HG02610 (cell line): ENCODE measurements at regions not wholly inside any gene's neighbourhood (a gene's known extent, or its start where the extent isn't known, plus 50 kb on each side); places are given as distances from the start of the nearest gene placed in this dataset.

Source experiments
- ATAC-seq: cut with Tn5 transposase; IDR thresholded peaks from one replicate; pipeline ENCODE4 v1.9.1; 2021; ENCODE audit warnings: mild to moderate bottlenecking, moderate library complexity; ENCODE audit not compliant: unreplicated experiment

- ATAC-seq = no peak
Measured at GRCh38 chr13:31049833-31050232, 111.9 kb downstream of the HSPH1 start.

GRCh38 chr13:31049083-31049482, 112.6 kb downstream of the HSPH1 start:
- no peak for ATAC-seq

DNA sequence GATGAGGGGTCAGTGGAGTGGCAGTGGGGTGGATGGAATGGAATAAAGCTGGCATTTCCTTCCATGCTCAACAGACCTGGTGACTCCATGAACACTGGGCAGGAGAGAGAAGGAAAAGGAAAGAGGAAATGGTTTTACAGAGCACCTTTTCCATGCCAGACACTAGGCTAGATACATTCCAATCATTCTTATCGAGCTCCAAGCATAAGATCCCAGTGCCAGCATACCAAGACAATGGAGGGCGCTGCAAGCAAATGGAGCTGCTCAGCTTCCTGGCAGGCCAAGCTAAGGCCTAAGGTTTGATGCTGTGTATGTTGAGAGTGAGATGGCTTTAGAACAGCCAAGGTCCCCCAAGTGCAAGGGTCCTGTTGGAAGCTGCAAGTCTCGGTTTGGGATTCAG, 113.2 kb downstream of the HSPH1 start:
- ATAC-seq = no peak

DNA sequence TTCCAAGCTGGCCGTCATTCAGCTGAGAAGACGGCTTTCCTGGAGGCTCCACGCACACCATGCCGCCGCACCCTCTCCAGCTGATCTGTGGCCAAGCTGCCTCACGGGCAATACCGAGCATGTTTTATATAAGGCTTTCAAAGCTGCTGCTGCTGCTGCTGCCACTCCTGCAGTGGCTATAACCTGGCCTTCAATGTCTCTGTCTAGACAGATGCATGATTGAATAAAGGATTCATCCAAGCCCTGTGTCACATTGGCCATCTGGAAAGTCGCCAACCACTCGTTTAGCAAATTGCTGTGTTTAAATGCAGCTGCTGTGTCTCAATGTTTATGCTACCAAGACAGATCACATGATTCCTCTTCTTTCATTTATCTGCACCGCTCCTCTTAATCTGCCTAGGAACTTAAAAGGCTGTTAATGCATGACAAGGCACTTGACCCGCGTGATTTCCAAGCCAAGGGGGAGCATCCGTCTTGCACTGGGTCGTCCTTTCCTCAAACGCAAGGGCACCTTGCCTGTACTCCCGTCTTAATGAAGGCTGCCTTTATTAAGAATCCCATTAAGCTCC, 114.3 kb downstream of the TEX26 start:
- no peak for ATAC-seq

DNA sequence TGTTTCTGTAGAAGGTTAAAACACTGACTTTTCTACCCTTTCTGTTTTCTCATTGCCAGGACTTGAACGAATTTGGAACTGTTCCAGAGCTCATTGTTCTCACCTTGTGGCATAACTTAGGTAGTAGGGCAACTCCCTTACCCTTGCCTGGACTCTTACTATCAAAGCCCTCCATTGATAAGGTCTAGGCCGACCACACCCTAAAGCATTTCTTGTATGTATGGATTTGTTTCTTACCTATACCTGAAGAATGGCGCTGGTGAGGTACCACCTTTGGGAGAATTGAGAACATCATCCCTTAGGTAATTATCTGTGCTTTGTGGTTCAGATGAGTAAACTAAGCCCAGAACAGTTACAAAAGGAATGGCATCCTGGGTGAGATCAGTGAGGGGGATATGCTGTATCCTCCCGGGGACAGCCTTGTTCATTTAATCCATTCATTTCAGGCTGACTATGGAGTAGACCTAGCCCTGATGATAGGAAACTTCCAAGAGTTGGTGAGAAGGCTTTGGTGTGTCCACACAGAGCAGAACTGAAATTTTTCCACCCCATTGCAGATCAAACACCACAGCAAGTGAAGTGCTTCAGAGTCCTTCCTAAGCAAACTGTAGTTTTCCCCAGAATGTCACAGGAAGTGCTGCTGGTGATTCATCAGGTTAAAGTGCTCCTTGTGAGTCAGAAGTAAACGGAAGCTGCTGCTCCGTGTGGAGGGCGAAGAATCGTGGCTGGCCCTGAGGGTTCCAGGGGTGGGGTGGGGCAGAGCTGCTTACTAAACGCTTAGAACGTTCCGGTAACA, 113.0 kb downstream of the TEX26 start:
- ATAC-seq = peak; percentile 82

GRCh38 chr13:31044364-31045285, 112.2 kb downstream of the TEX26 start:
- peak; percentile 72 for ATAC-seq

DNA sequence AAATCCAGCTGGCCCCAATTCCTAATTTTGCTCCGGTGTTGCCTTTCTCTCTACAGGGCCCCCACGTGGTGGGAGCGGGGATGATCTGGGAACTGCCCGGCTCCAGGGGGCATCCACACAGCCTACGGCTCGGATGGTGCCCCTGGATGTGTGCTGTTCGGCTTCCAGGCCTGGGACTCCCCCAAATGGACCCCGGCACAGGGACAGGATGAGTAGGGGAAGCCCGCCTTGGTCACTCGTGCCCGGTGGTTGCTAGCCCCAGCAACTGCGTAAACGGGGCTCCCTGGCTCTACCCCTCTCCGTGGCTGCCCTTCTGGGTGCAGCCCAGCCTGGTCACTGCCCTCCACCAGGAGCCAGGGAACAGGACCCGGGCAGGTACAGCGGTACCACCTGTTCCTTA, 111.5 kb downstream of the TEX26 start:
- no peak for ATAC-seq

DNA sequence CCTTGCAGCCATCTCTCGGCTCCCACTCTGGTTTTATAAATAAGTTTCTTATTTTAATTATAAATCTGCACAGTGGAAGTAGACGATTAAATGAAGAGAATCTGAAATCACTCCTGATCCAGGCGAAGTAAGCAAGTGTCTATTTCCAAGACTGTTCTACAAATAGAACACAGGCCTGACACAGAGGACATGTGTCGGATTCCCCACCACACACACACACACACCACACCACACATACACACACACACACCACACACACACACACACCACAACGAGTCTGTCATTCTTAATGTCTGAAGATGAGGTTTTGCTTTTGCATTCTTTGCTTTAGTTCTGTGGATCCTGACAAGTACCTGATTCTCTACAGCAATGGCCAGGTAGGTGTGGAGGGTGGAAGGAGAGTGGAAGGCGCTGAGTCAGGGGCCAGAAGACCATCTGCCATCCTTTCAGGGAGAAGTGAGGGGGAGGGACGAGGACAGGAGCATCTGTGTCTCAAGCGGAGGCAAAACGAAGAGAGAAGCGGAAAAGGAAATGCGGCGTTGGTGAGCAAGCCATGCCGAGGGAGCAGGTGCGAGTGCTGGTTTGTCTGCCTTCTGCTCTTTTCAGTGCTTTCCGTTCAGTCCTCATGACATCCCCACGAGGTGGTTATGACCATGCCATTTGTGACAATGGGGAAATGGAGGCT, 110.2 kb downstream of the TEX26 start:
- no peak for ATAC-seq

- no peak for ATAC-seq
Measured at GRCh38 chr13:31042049-31042448, 109.6 kb downstream of the TEX26 start.

GRCh38 chr13:31038834-31039552, 106.5 kb downstream of the TEX26 start:
- peak; percentile 89 for ATAC-seq

- ATAC-seq = no peak
Measured at GRCh38 chr13:31037874-31038500, 105.5 kb downstream of the TEX26 start.

DNA sequence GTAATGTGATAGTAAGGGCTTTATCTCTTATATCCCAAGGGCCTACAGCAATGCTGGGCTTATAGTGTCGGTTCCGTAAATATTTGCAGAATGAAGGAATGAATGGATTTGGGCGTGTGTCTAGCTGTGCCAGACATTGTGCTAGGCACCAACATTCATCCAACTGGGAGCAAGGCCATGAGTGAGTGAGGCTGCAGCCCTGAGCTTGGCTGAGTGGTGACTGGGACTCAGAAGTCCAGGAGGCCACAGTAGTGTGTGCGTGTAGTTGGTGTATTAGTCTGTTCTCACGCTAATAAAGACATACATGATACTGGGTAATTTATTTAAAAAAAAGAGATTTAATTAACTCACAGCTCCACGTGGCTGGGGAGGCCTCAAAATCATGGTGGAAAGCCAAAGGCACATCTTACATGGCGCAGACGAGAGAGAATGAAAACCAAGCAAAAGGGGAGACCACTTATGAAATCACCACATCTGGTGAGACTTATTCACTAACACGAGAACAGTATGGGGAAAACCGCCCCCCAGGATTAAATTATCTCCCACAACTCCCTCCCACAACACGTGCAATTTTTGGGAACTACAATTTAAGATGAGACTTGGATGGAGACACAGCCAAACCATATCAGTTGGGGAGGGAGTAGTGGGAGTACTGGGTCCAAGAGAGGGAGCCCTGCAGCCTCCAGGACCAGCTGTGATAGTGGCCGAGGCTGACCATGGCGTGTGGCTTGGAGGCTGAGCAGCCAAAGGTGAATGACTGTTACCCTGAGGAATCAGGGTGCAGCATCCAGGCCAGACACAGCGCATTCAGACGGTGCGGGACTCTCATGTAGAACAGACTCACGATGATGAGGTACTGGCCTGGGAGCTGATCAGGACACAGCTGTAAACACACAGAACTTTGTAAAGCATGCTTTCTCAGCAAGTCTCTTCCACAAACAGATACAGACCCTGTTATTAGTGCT, 104.6 kb downstream of the TEX26 start:
- ATAC-seq = no peak

DNA sequence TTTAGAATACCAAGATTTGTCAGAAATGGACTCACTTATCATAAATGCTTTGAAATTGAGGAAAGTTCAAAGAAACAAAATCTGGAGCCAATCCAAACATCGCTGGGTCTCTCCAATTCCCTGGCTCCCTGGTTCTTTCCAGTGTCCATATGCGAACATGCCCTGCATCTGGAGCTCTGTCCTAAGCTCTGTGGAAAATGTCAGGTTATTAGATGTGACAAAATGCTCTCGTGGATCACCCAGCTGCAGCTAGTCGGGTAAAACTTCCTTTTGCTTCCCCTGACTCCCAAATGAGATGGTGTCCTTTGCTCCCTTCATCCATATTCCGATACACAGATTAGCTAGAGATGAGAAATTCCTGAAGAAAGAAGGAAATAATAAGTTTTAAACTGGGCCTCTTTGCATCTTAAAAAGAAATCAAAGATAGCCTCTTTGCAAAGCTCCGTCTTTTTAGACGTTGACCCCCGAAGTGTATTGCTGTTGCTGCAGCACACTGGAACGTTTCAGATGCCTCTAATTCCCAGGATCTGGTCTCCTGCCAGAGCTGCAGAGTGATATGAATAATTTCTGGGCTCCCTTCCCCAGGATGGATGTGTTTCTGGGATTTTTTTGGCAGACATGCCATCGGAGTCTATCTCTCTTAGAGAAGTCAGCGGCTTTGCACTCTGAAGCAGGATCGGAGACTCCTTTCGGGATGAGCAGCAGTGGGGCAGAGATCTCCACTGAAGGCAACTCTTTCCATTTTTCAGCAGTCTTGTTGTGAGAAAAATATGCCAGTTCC, 102.9 kb downstream of the TEX26 start:
- ATAC-seq = no peak

GRCh38 chr13:31032528-31033113, 100.2 kb downstream of the TEX26 start:
- no peak for ATAC-seq

GRCh38 chr13:31031482-31031881, 99.0 kb downstream of the TEX26 start:
- ATAC-seq = no peak

GRCh38 chr13:31029102-31029501, 96.6 kb downstream of the TEX26 start:
- no peak for ATAC-seq

- ATAC-seq = no peak
Measured at GRCh38 chr13:31027136-31027535, 94.7 kb downstream of the TEX26 start.
